GM23248 (cell line): ENCODE measurements at regions not wholly inside any gene's neighbourhood (a gene's known extent, or its start where the extent isn't known, plus 50 kb on each side); places are given as distances from the start of the nearest gene placed in this dataset.

Experiments
- DNase-seq: peaks from one replicate; pipeline ENCODE4 v3.0.0-alpha.2; 2015
- H2AFZ ChIP-seq: fragments of 200-600 bp; sonication (generic); 2 replicates; pipeline ENCODE4 v1.6.1; 2016; ENCODE audit warnings: antibody characterized with exemption
- H3F3A ChIP-seq: fragments of 200-600 bp; sonication (generic); 2 replicates; pipeline ENCODE4 v1.6.1; 2016; ENCODE audit warnings: mild to moderate bottlenecking, antibody characterized with exemption, mixed run types; ENCODE audit not compliant: insufficient read depth
- H3K27ac ChIP-seq: fragments of 200-600 bp; sonication (generic); 2 replicates; pipeline ENCODE4 v1.5.1; 2016; ENCODE audit warnings: mild to moderate bottlenecking
- H3K27me3 ChIP-seq: fragments of 200-600 bp; sonication (generic); replicated peaks from 2 replicates; pipeline ENCODE4 v1.6.1; 2016; ENCODE audit warnings: mild to moderate bottlenecking; ENCODE audit not compliant: insufficient read depth
- H3K36me3 ChIP-seq: fragments of 200-600 bp; sonication (generic); 2 replicates; pipeline ENCODE4 v1.6.1; 2016; ENCODE audit warnings: low read depth, mild to moderate bottlenecking
- H3K4me1 ChIP-seq: fragments of 200-600 bp; sonication (generic); 2 replicates; pipeline ENCODE4 v1.6.1; 2016; ENCODE audit warnings: mild to moderate bottlenecking; ENCODE audit not compliant: insufficient read depth
- H3K4me2 ChIP-seq: fragments of 200-600 bp; sonication (generic); one replicate; pipeline ENCODE4 v1.6.1; 2016; ENCODE audit warnings: mild to moderate bottlenecking; ENCODE audit not compliant: unreplicated experiment
- H3K4me3 ChIP-seq: fragments of 200-600 bp; sonication (generic); 2 replicates; pipeline ENCODE4 v1.5.1; 2016; ENCODE audit warnings: mild to moderate bottlenecking
- H3K79me2 ChIP-seq: fragments of 200-600 bp; sonication (generic); 2 replicates; pipeline ENCODE4 v1.6.1; 2016; ENCODE audit warnings: mild to moderate bottlenecking; ENCODE audit not compliant: insufficient read depth
- H3K9ac ChIP-seq: fragments of 200-600 bp; sonication (generic); 2 replicates; pipeline ENCODE4 v1.6.1; 2016; ENCODE audit warnings: mild to moderate bottlenecking
- H3K9me2 ChIP-seq: fragments of 200-600 bp; sonication (generic); 2 replicates; pipeline ENCODE4 v1.6.1; 2016; ENCODE audit warnings: mixed run types, mild to moderate bottlenecking, moderate library complexity; ENCODE audit not compliant: insufficient read depth
- H3K9me3 ChIP-seq: fragments of 200-600 bp; sonication (generic); one replicate; pipeline ENCODE4 v1.6.1; 2017; ENCODE audit warnings: low read depth
- H4K20me1 ChIP-seq: fragments of 200-600 bp; sonication (generic); 2 replicates; pipeline ENCODE4 v1.6.0; 2016; ENCODE audit not compliant: insufficient read depth
- EZH2 ChIP-seq: fragments of 200-600 bp; sonication (generic); IDR thresholded peaks from 2 replicates; pipeline ENCODE4 v1.6.1; 2018; ENCODE audit warnings: antibody characterized with exemption, mild to moderate bottlenecking; ENCODE audit not compliant: insufficient read depth, poor library complexity, severe bottlenecking
- EZH2phosphoT487 ChIP-seq: fragments of 200-600 bp; sonication (generic); IDR thresholded peaks from 2 replicates; pipeline ENCODE4 v1.6.1; 2018; ENCODE audit warnings: antibody characterized with exemption, moderate library complexity, mild to moderate bottlenecking, low read depth; ENCODE audit not compliant: insufficient read depth
- WGBS, 2 experiments: methylation state at CpG; one replicate each; pipeline ENCODE4 v1.1.6; 2015 to 2017; ENCODE audit warnings: low lambda C conversion rate in 2 of 2, low coverage in 1 of 2; ENCODE audit errors: missing lambda C conversion rate in 2 of 2; 5-methylcytosine and 5-hydroxymethylcytosine counted together
- in situ Hi-C: fragments of 300-500 bp; cut with MboI; formaldehyde crosslinking; loops from 2 replicates; pipeline ENCODE4 v1.15.0; 2020

GRCh38 chr9:89730715-89731114 lies 125.9 kb downstream of the GADD45G start:
- Histone ChIP-seq H3K79me2 (no peaks in the 10 kb centered on the region), H3K9me3 (no peaks in the 10 kb centered on the region), H3K27ac (no peak overlapping the region), H3K36me3 (no peaks in the 10 kb centered on the region), H2AFZ (no peak overlapping the region), H3K4me3 (no peak overlapping the region), H3K4me2 (no peak overlapping the region), H3K4me1 (no peaks in the 10 kb centered on the region), H3K9me2 (no peaks in the 10 kb centered on the region), H4K20me1 (no peaks in the 10 kb centered on the region), H3K27me3 (no peaks in the 10 kb centered on the region), H3K9ac (no peak overlapping the region), H3F3A (no peaks in the 10 kb centered on the region)
- TF ChIP-seq EZH2 (no peak), EZH2phosphoT487 (no peak)
- in situ Hi-C loops, result no loop called here
- DNase-seq, result no peak
- WGBS, 2 experiments, result 63 to 71% methylated on average over 17 of the region's 17 CpGs

GRCh38 chr9:89731262-89732182 lies 126.7 kb downstream of the GADD45G start:
- no peak for TF ChIP-seq EZH2
- TF ChIP-seq EZH2phosphoT487, result no peak
- WGBS, 2 experiments, result 66% methylated on average over 9 of the region's 9 CpGs
- Histone ChIP-seq H3K4me3 (no peak overlapping the region), H3K4me2 (no peak overlapping the region), H3F3A (no peaks in the 10 kb centered on the region), H3K79me2 (no peaks in the 10 kb centered on the region), H3K4me1 (no peaks in the 10 kb centered on the region), H3K9ac (no peak overlapping the region), H3K27me3 (no peaks in the 10 kb centered on the region), H4K20me1 (no peaks in the 10 kb centered on the region), H3K27ac (no peak overlapping the region), H3K9me2 (no peaks in the 10 kb centered on the region), H3K9me3 (no peaks in the 10 kb centered on the region), H3K36me3 (no peaks in the 10 kb centered on the region), H2AFZ (no peak overlapping the region)
- in situ Hi-C loops, result no loop called here
- no peak for DNase-seq

- Histone ChIP-seq H4K20me1 (no peaks in the 10 kb centered on the region), H3K36me3 (no peaks in the 10 kb centered on the region), H3K4me3 (no peak overlapping the region), H3K9me2 (no peaks in the 10 kb centered on the region), H3K9me3 (no peaks in the 10 kb centered on the region), H3K9ac (no peak overlapping the region), H3K4me2 (no peak overlapping the region), H3K27ac (no peak overlapping the region), H3K4me1 (no peaks in the 10 kb centered on the region), H3K27me3 (no peaks in the 10 kb centered on the region), H2AFZ (no peak overlapping the region), H3F3A (no peaks in the 10 kb centered on the region), H3K79me2 (no peaks in the 10 kb centered on the region)
- no peak for DNase-seq
- TF ChIP-seq EZH2phosphoT487, result no peak
- no peak for TF ChIP-seq EZH2
- 19 to 22% methylated on average over 5 of the region's 5 CpGs for WGBS, 2 experiments
- in situ Hi-C loops, result no loop called here
Measured at GRCh38 chr9:89732295-89732938, 127.6 kb downstream of the GADD45G start.

GRCh38 chr9:89732939-89733324 lies 128.1 kb downstream of the GADD45G start:
- Histone ChIP-seq H3K9ac (no peak overlapping the region), H3K4me2 (no peak overlapping the region), H3K36me3 (no peaks in the 10 kb centered on the region), H2AFZ (no peak overlapping the region), H3K9me2 (no peaks in the 10 kb centered on the region), H4K20me1 (no peaks in the 10 kb centered on the region), H3F3A (no peaks in the 10 kb centered on the region), H3K9me3 (no peaks in the 10 kb centered on the region), H3K27ac (no peak overlapping the region), H3K4me3 (no peak overlapping the region), H3K27me3 (no peaks in the 10 kb centered on the region), H3K79me2 (no peaks in the 10 kb centered on the region), H3K4me1 (no peaks in the 10 kb centered on the region)
- WGBS, 2 experiments, result 69% methylated on average over 2 of the region's 2 CpGs
- no peak for TF ChIP-seq EZH2phosphoT487
- TF ChIP-seq EZH2, result no peak
- in situ Hi-C loops, result no loop called here
- no peak for DNase-seq
